ENCODE measurements at regions not wholly inside any gene's neighbourhood (a gene's known extent, or its start where the extent isn't known, plus 50 kb on each side); places are given as distances from the start of the nearest gene placed in this dataset.
"Not testable (repeated sequence)": the region's sequence is repeated elsewhere in the genome, so short reads cannot be mapped to it uniquely, and the experiment has no call there.

DNA sequence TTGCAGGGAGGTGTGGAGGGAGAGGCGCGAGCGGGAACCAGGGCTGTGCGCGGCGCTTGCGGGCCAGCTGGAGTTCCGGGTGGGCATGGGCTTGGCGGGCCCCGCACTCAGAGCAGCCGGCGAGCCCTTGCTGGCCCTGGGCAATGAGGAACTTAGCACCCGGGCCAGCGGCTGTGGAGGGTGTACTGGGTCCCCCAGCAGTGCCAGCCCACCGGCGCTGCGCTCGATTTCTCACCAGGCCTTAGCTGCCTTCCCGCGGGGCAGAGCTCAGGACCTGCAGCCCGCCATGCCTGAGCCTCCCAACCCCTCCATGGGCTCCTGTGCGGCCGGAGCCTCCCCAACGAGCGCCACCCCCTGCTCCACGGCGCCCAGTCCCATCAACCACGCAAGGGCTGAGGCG is 243.2 kb downstream of the TFAP2A start:
- DNase-seq (ENCODE audit: low spot score); H4K20me1 ChIP-seq (ENCODE audit: insufficient read depth, low read length); H3K36me3 ChIP-seq (replicated peaks in 1 of 2; ENCODE audit: control insufficient read depth in 1 of 2, insufficient read depth in 2 of 2, low read length in 2 of 2); BruUV-seq (replicated peaks); in situ Hi-C loops (cut with HindIII; ENCODE audit: extremely low pct_ligation_motif_present, low pct_unique_long_range_greater_than_20kb); H3K27me3 ChIP-seq (ENCODE audit: control insufficient read depth in 1 of 2, insufficient read depth in 2 of 2, low read length in 2 of 2); H3K4me3 ChIP-seq (replicated peaks in 1 of 3; ENCODE audit: insufficient read depth in 1 of 3, low read depth in 2 of 3, low read length in 3 of 3); H3K9me3 ChIP-seq (ENCODE audit: low read length); H2AFZ ChIP-seq (ENCODE audit: low read length); FAIRE-seq; H3K9ac ChIP-seq (ENCODE audit: insufficient read depth, low read depth, low read length); H3K27ac ChIP-seq (ENCODE audit: extremely low read length, insufficient read depth, low read length); CTCF ChIA-PET (ENCODE audit: low intra/inter-chr PET ratio, low total read pairs); H3K4me1 ChIP-seq (ENCODE audit: insufficient read depth, low read length); H3K79me2 ChIP-seq (ENCODE audit: insufficient read depth, low read length); ATAC-seq; intact Hi-C loops (cut with micrococcal nuclease; ENCODE audit: unreplicated experiment); H3K4me2 ChIP-seq (ENCODE audit: low read depth, low read length); POLR2A ChIA-PET: not testable (repeated sequence)
- WGBS (ENCODE audit: low lambda C conversion rate): 40% methylated on average over 7 of the region's 29 CpGs

DNA sequence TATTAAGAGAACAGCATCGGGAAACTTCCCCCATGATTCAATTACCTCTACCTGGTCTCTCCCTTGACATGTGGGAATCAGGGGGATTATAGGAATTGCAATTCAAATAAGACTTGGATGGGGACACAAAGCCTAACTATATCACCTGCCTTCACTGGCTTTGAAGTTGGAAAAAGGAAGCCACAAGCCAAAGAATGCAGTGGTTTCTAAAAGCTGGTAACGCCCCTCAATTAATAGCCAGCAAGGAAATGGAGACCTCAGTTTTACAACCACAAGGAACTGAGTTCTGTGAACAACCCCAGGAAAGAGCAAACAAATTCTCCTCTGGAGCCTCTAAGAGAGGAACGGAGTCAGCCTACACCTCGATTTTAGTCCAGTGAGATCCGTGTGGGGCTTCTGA is 244.1 kb downstream of the TFAP2A start:
- intact Hi-C loops (cut with micrococcal nuclease; ENCODE audit: unreplicated experiment): no loop called here
- H3K79me2 ChIP-seq (ENCODE audit: insufficient read depth, low read length): no peaks in the 10 kb centered on the region

More for the DNA sequence above, 244.1 kb downstream of the TFAP2A start:
- no peak overlapping the region for H3K4me3 ChIP-seq (replicated peaks in 1 of 3; ENCODE audit: insufficient read depth in 1 of 3, low read depth in 2 of 3, low read length in 3 of 3)
- in situ Hi-C loops (cut with HindIII; ENCODE audit: extremely low pct_ligation_motif_present, low pct_unique_long_range_greater_than_20kb): no loop called here
- no peak overlapping the region for H3K9ac ChIP-seq (ENCODE audit: insufficient read depth, low read depth, low read length)
- no peak overlapping the region for H3K27ac ChIP-seq (ENCODE audit: extremely low read length, insufficient read depth, low read length)
- POLR2A ChIA-PET: no interaction called here
- no peak for ATAC-seq
- no TSS peak for BruUV-seq (replicated peaks)
- TF ChIP-seq RAD21 (CRISPR knock-in tag; IDR thresholded peaks at IDR 0.05) (no peak), ARID4A (CRISPR knock-in tag; IDR thresholded peaks at IDR 0.05; ENCODE audit: borderline replicate concordance) (no peak), RXRA (CRISPR knock-in tag; IDR thresholded peaks at IDR 0.05) (no peak), ZSCAN31 (CRISPR knock-in tag; IDR thresholded peaks at IDR 0.05; ENCODE audit: low read depth) (no peak), IRF2 (CRISPR knock-in tag; IDR thresholded peaks at IDR 0.05) (no peak), CENPT (CRISPR knock-in tag; IDR thresholded peaks at IDR 0.05; ENCODE audit: low read depth) (no peak), ZNF772 (CRISPR knock-in tag; IDR thresholded peaks at IDR 0.05) (no peak)
- H3K36me3 ChIP-seq (replicated peaks in 1 of 2; ENCODE audit: control insufficient read depth in 1 of 2, insufficient read depth in 2 of 2, low read length in 2 of 2): no peaks in the 10 kb centered on the region
- DNase-seq (ENCODE audit: low spot score): no peak
- CTCF ChIA-PET (ENCODE audit: low intra/inter-chr PET ratio, low total read pairs): no interaction called here
- FAIRE-seq: no peak
- H3K4me1 ChIP-seq (ENCODE audit: insufficient read depth, low read length): no peaks in the 10 kb centered on the region
- H3K4me2 ChIP-seq (ENCODE audit: low read depth, low read length): no peak overlapping the region
- no peaks in the 10 kb centered on the region for H3K9me3 ChIP-seq (ENCODE audit: low read length)
- no peaks in the 10 kb centered on the region for H3K27me3 ChIP-seq (ENCODE audit: control insufficient read depth in 1 of 2, insufficient read depth in 2 of 2, low read length in 2 of 2)
- 14% methylated on average over 5 of the region's 5 CpGs for WGBS (ENCODE audit: low lambda C conversion rate)
- H2AFZ ChIP-seq (ENCODE audit: low read length): no peak overlapping the region
- H4K20me1 ChIP-seq (ENCODE audit: insufficient read depth, low read length): no peaks in the 10 kb centered on the region

All from HepG2 (cell line).